ENCODE measurements at regions not wholly inside any gene's neighbourhood (a gene's known extent, or its start where the extent isn't known, plus 50 kb on each side); places are given as distances from the start of the nearest gene placed in this dataset.

- Histone ChIP-seq H3K27me3 (ENCODE audit: insufficient read depth, low read depth, low read length) (no peaks in the 10 kb centered on the region), H3K36me3 (ENCODE audit: insufficient read depth, low read length) (no peaks in the 10 kb centered on the region), H3K27ac (ENCODE audit: low read length) (no peak overlapping the region), H3K9me3 (ENCODE audit: low read length) (no peaks in the 10 kb centered on the region), H3K4me2 (ENCODE audit: low read length) (no peak overlapping the region), H3K4me3 (ENCODE audit: low read length) (no peak overlapping the region), H3K79me2 (replicated peaks; ENCODE audit: insufficient read depth, low read length) (no peaks in the 10 kb centered on the region), H3F3A (ENCODE audit: insufficient read depth, low read length, poor library complexity, severe bottlenecking) (no peaks in the 10 kb centered on the region), H3K9me2 (ENCODE audit: insufficient read depth, low read length) (no peaks in the 10 kb centered on the region), H4K20me1 (ENCODE audit: insufficient read depth) (no peaks in the 10 kb centered on the region), H3K9ac (ENCODE audit: low read length) (no peak overlapping the region), H2AFZ (ENCODE audit: low read depth, low read length) (no peak overlapping the region)
- TF ChIP-seq EZH2 (IDR thresholded peaks at IDR 0.05; ENCODE audit: borderline replicate concordance, insufficient read depth, low read length, poor library complexity, severe bottlenecking): no peak
- TF ChIP-seq CTCF (IDR thresholded peaks at IDR 0.05; ENCODE audit: poor library complexity, severe bottlenecking): no peak
- no peak for TF ChIP-seq TAF1 (IDR thresholded peaks at IDR 0.05; ENCODE audit: low read depth)
- no peak for TF ChIP-seq POLR2AphosphoS5 (IDR thresholded peaks at IDR 0.05)
- TF ChIP-seq REST (IDR thresholded peaks at IDR 0.05; ENCODE audit: borderline replicate concordance): no peak
- no peak for TF ChIP-seq MXI1 (conservative IDR thresholded peaks at IDR 0.05; ENCODE audit: poor library complexity, severe bottlenecking)
- TF ChIP-seq RAD21 (conservative IDR thresholded peaks at IDR 0.05): no peak
- TF ChIP-seq SMC3 (conservative IDR thresholded peaks at IDR 0.05; ENCODE audit: poor library complexity): no peak
- TF ChIP-seq EP300 (conservative IDR thresholded peaks at IDR 0.05; ENCODE audit: poor library complexity, severe bottlenecking): no peak
Observed at GRCh38 chr5:166540156-166540555, 1751.3 kb upstream of the WWC1 start.

- Histone ChIP-seq H3K36me3 (ENCODE audit: insufficient read depth, low read length) (no peaks in the 10 kb centered on the region), H2AFZ (ENCODE audit: low read depth, low read length) (no peak overlapping the region), H3K4me2 (ENCODE audit: low read length) (no peak overlapping the region), H3K27me3 (ENCODE audit: insufficient read depth, low read depth, low read length) (no peaks in the 10 kb centered on the region), H4K20me1 (ENCODE audit: insufficient read depth) (no peaks in the 10 kb centered on the region), H3F3A (ENCODE audit: insufficient read depth, low read length, poor library complexity, severe bottlenecking) (no peaks in the 10 kb centered on the region), H3K9ac (ENCODE audit: low read length) (no peak overlapping the region), H3K9me2 (ENCODE audit: insufficient read depth, low read length) (no peaks in the 10 kb centered on the region), H3K27ac (ENCODE audit: low read length) (no peak overlapping the region), H3K4me3 (ENCODE audit: low read length) (no peak overlapping the region), H3K9me3 (ENCODE audit: low read length) (no peaks in the 10 kb centered on the region), H3K79me2 (replicated peaks; ENCODE audit: insufficient read depth, low read length) (no peaks in the 10 kb centered on the region)
- TF ChIP-seq CTCF (IDR thresholded peaks at IDR 0.05; ENCODE audit: poor library complexity, severe bottlenecking): no peak
- no peak for TF ChIP-seq EZH2 (IDR thresholded peaks at IDR 0.05; ENCODE audit: borderline replicate concordance, insufficient read depth, low read length, poor library complexity, severe bottlenecking)
- no peak for TF ChIP-seq RAD21 (conservative IDR thresholded peaks at IDR 0.05)
- no peak for TF ChIP-seq POLR2AphosphoS5 (IDR thresholded peaks at IDR 0.05)
Observed at GRCh38 chr5:166551384-166551783, 1740.1 kb upstream of the WWC1 start.
